Endothelial cell of hepatic sinusoid (primary cell): ENCODE measurements at regions not wholly inside any gene's neighbourhood (a gene's known extent, or its start where the extent isn't known, plus 50 kb on each side); places are given as distances from the start of the nearest gene placed in this dataset.

Experiments used
- in situ Hi-C: cut with HindIII; loops from 2 replicates; pipeline ENCODE4 v1.10.0; 2017; ENCODE audit warnings: low sequenced_read_pairs

GRCh38 chr2:41521211-41521610 is 526.6 kb upstream of the PKDCC start:
- in situ Hi-C loops, result no loop called here

GRCh38 chr2:41527525-41528323 is 520.1 kb upstream of the PKDCC start:
- in situ Hi-C loops, result no loop called here

- in situ Hi-C loops, result no loop called here
Observed at GRCh38 chr2:41535575-41535974, 512.2 kb upstream of the PKDCC start.

- in situ Hi-C loops, result no loop called here
Observed at GRCh38 chr2:41540272-41540998, 507.4 kb upstream of the PKDCC start.

- in situ Hi-C loops, result no loop called here
Observed at GRCh38 chr2:41543726-41544125, 504.1 kb upstream of the PKDCC start.

GRCh38 chr2:41544709-41545108 is 503.1 kb upstream of the PKDCC start:
- in situ Hi-C loops, result no loop called here

GRCh38 chr2:41546031-41546430 is 501.8 kb upstream of the PKDCC start:
- in situ Hi-C loops, result no loop called here

GRCh38 chr2:41568648-41569047 is 479.2 kb upstream of the PKDCC start:
- in situ Hi-C loops, result no loop called here

- in situ Hi-C loops, result no loop called here
Observed at GRCh38 chr2:41572154-41572553, 475.7 kb upstream of the PKDCC start.

GRCh38 chr2:41576423-41576822 is 471.4 kb upstream of the PKDCC start:
- in situ Hi-C loops, result no loop called here

GRCh38 chr2:41579806-41580205 is 468.0 kb upstream of the PKDCC start:
- in situ Hi-C loops, result no loop called here

- in situ Hi-C loops, result no loop called here
Observed at GRCh38 chr2:41580806-41581205, 467.0 kb upstream of the PKDCC start.

- in situ Hi-C loops, result no loop called here
Observed at GRCh38 chr2:41595240-41595639, 452.6 kb upstream of the PKDCC start.

- in situ Hi-C loops, result no loop called here
Observed at GRCh38 chr2:41597680-41598079, 450.1 kb upstream of the PKDCC start.

GRCh38 chr2:41598161-41598894 is 449.5 kb upstream of the PKDCC start:
- in situ Hi-C loops, result no loop called here

GRCh38 chr2:41600460-41600859 is 447.4 kb upstream of the PKDCC start:
- in situ Hi-C loops, result no loop called here

GRCh38 chr2:41602341-41602740 is 445.5 kb upstream of the PKDCC start:
- in situ Hi-C loops, result no loop called here

- in situ Hi-C loops, result no loop called here
Observed at GRCh38 chr2:41605311-41605710, 442.5 kb upstream of the PKDCC start.

- in situ Hi-C loops, result no loop called here
Observed at GRCh38 chr2:41605914-41606313, 441.9 kb upstream of the PKDCC start.

GRCh38 chr2:41610501-41611190 is 437.2 kb upstream of the PKDCC start:
- in situ Hi-C loops, result no loop called here

GRCh38 chr2:41618754-41619153 is 429.1 kb upstream of the PKDCC start:
- in situ Hi-C loops, result no loop called here
